Mesothelial cell of epicardium (in vitro differentiated cells): ENCODE measurements at regions not wholly inside any gene's neighbourhood (a gene's known extent, or its start where the extent isn't known, plus 50 kb on each side); places are given as distances from the start of the nearest gene placed in this dataset.

Source experiments
- DNase-seq, 2 experiments: peaks; one replicate each; pipeline ENCODE4 v3.0.0; 2021; ENCODE audit warnings: low spot score in 2 of 2; ENCODE audit not compliant: unreplicated experiment in 2 of 2
- H3K27ac Mint-ChIP-seq: 2 replicates; pipeline ENCODE4 v1.8.0; 2021; ENCODE audit warnings: mixed read lengths
- H3K27me3 Mint-ChIP-seq: 2 replicates; pipeline ENCODE4 v1.8.0; 2021; ENCODE audit warnings: low read depth, mixed read lengths
- H3K36me3 Mint-ChIP-seq: 2 replicates; pipeline ENCODE4 v1.8.0; 2021; ENCODE audit warnings: mixed read lengths
- H3K4me1 Mint-ChIP-seq: 2 replicates; pipeline ENCODE4 v1.8.0; 2021; ENCODE audit warnings: mixed read lengths
- H3K4me3 Mint-ChIP-seq: 2 replicates; pipeline ENCODE4 v1.8.0; 2021; ENCODE audit warnings: mild to moderate bottlenecking, moderate library complexity, mixed read lengths
- H3K9me3 Mint-ChIP-seq: 2 replicates; pipeline ENCODE4 v1.8.0; 2021; ENCODE audit warnings: mixed read lengths
- CTCF ChIP-seq: fragments of 200-600 bp; sonication (generic); IDR thresholded peaks from one replicate; pipeline ENCODE4 v1.5.0; 2021; ENCODE audit warnings: antibody characterized with exemption; ENCODE audit not compliant: unreplicated experiment

GRCh38 chr22:48615171-48616008 is 1212.3 kb downstream of the BRD1 start:
- no peaks in the 10 kb centered on the region for H3K9me3 Mint-ChIP-seq
- no peak overlapping the region for H3K4me3 Mint-ChIP-seq
- H3K27ac Mint-ChIP-seq: no peak overlapping the region
- H3K4me1 Mint-ChIP-seq: no peaks in the 10 kb centered on the region
- H3K27me3 Mint-ChIP-seq: peaks cover 9% of the 10 kb centered on the region
- TF ChIP-seq CTCF: no peak
- no peak for DNase-seq
- no peaks in the 10 kb centered on the region for H3K36me3 Mint-ChIP-seq

- no peaks in the 10 kb centered on the region for H3K9me3 Mint-ChIP-seq
- no peak overlapping the region for H3K4me3 Mint-ChIP-seq
- TF ChIP-seq CTCF: no peak
- H3K27me3 Mint-ChIP-seq: peaks cover 6% of the 10 kb centered on the region
- H3K36me3 Mint-ChIP-seq: no peaks in the 10 kb centered on the region
- no peak overlapping the region for H3K27ac Mint-ChIP-seq
- no peaks in the 10 kb centered on the region for H3K4me1 Mint-ChIP-seq
- no peak for DNase-seq
These were observed 1214.0 kb downstream of the BRD1 start for GRCh38 chr22:48613566-48614200.

DNA sequence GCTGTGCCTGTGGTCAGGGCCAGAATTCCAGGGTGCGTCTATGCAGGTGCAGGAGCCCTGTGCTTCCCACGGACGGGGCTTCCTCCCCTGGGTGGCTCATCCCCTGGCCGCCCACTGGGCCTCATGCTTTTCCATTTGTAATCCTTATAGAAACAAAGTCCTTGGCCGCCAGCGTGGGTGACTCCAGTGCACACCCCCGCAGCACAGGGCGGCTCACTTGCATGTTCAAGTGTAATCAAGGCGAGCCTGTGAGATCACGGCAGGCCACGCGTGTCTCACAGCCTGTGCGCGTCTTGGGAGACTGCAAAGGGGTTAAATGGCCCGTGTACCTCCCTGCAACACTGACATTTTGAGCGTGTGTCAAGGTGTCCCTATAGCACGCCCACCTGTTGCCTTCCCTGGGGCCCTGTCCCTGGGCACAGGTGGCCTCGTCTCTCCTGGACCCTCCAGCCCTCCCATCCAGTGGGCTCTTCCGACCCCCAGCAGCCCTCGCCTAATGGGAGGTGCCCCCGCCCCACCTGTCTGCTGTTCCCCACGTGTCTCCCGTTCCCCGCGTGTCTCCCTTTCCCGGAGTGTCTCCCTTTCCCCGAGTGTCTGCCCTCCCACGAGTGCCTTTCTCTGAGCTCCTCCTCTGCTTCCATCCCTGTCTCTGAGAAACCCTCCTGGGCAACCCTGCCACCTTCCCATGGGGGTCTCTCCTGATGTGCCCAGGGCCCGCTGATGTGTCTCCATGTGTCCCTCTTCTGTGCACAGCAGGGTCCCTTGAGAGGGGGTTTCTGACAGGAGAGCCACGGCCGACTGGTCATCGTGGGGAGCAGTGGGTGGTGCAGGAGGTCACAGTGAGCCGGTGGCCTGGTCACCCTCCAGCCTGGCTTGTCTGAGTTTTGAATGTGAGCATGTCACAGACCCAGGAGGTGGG is 1215.3 kb downstream of the BRD1 start:
- Mint-ChIP-seq H3K27me3 (peaks cover 6% of the 10 kb centered on the region), H3K4me1 (no peaks in the 10 kb centered on the region), H3K36me3 (no peaks in the 10 kb centered on the region), H3K9me3 (no peaks in the 10 kb centered on the region), H3K27ac (no peak overlapping the region), H3K4me3 (no peak overlapping the region)
- TF ChIP-seq CTCF: no peak
- no peak for DNase-seq

GRCh38 chr22:48609279-48609865 is 1218.3 kb downstream of the BRD1 start:
- Mint-ChIP-seq H3K36me3 (no peaks in the 10 kb centered on the region), H3K4me1 (no peaks in the 10 kb centered on the region), H3K27ac (no peak overlapping the region), H3K27me3 (peaks cover 3% of the 10 kb centered on the region), H3K4me3 (no peak overlapping the region), H3K9me3 (peaks cover 8% of the 10 kb centered on the region)
- no peak for DNase-seq
- TF ChIP-seq CTCF: no peak

- no peaks in the 10 kb centered on the region for H3K4me1 Mint-ChIP-seq
- no peak overlapping the region for H3K27ac Mint-ChIP-seq
- DNase-seq: no peak
- H3K36me3 Mint-ChIP-seq: no peaks in the 10 kb centered on the region
- peaks cover 3% of the 10 kb centered on the region for H3K27me3 Mint-ChIP-seq
- H3K9me3 Mint-ChIP-seq: peaks cover 8% of the 10 kb centered on the region
- H3K4me3 Mint-ChIP-seq: no peak overlapping the region
- no peak for TF ChIP-seq CTCF
These were observed 1219.6 kb downstream of the BRD1 start for GRCh38 chr22:48607901-48608662.
